SK-N-SH treated with all-trans-retinoic acid at 6 μM for 48 hours (cell line): ENCODE measurements at regions not wholly inside any gene's neighbourhood (a gene's known extent, or its start where the extent isn't known, plus 50 kb on each side); places are given as distances from the start of the nearest gene placed in this dataset.

ENCODE experiments used
- ARNTL ChIP-seq: fragments of 450-650 bp; formaldehyde crosslinking; IDR thresholded peaks from 2 replicates; pipeline ENCODE4 v1.5.0; 2020; ENCODE audit warnings: low read depth, mild to moderate bottlenecking, moderate library complexity, borderline replicate concordance
- PATZ1 ChIP-seq: fragments of 250-450 bp; sonication (Bioruptor Pico); IDR thresholded peaks from 2 replicates; pipeline ENCODE4 v1.8.0; 2020; ENCODE audit warnings: mild to moderate bottlenecking, moderate library complexity, borderline replicate concordance
- POU6F1 ChIP-seq: fragments of 250-450 bp; sonication (Bioruptor Pico); IDR thresholded peaks from 2 replicates; pipeline ENCODE4 v1.8.0; 2021; ENCODE audit warnings: low read depth, mild to moderate bottlenecking, moderate library complexity, borderline replicate concordance
- TCF4 ChIP-seq: fragments of 250-450 bp; sonication (Bioruptor Pico); IDR thresholded peaks from 2 replicates; pipeline ENCODE4 v1.8.0; 2021; ENCODE audit warnings: mild to moderate bottlenecking, moderate library complexity, borderline replicate concordance
- ZC3H10 ChIP-seq: fragments of 250-450 bp; sonication (Bioruptor Pico); IDR thresholded peaks from 2 replicates; pipeline ENCODE4 v1.5.1; 2021; ENCODE audit warnings: mild to moderate bottlenecking, moderate library complexity
- ZFP3 ChIP-seq: fragments of 250-450 bp; sonication (Bioruptor Pico); IDR thresholded peaks from 2 replicates; pipeline ENCODE4 v1.5.0; 2020; ENCODE audit warnings: mild to moderate bottlenecking, moderate library complexity
- ZNF565 ChIP-seq: fragments of 450-650 bp; formaldehyde crosslinking; conservative IDR thresholded peaks from 2 replicates; pipeline ENCODE4 v1.5.0; 2020; ENCODE audit warnings: low read depth, mild to moderate bottlenecking, moderate library complexity
- ZNF8 ChIP-seq: fragments of 450-650 bp; formaldehyde crosslinking; IDR thresholded peaks from 2 replicates; pipeline ENCODE4 v1.5.0; 2020; ENCODE audit warnings: mild to moderate bottlenecking, moderate library complexity

GRCh38 chr9:14451949-14452348 lies 138.0 kb upstream of the NFIB start:
- TF ChIP-seq ZC3H10 (no peak), ZNF565 (CRISPR knock-in tag) (no peak), ARNTL (CRISPR knock-in tag) (no peak), PATZ1 (CRISPR knock-in tag) (no peak), ZNF8 (no peak), POU6F1 (no peak), TCF4 (no peak), ZFP3 (CRISPR knock-in tag) (no peak)
